Thoracic aorta (tissue), 2 donors: ENCODE measurements at regions not wholly inside any gene's neighbourhood (a gene's known extent, or its start where the extent isn't known, plus 50 kb on each side); places are given as distances from the start of the nearest gene placed in this dataset.
"Not testable (repeated sequence)": the region's sequence is repeated elsewhere in the genome, so short reads cannot be mapped to it uniquely, and the experiment has no call there.

Source experiments
- ATAC-seq: fragments of 150-250 bp; one replicate; pipeline ENCODE4 v1.8.0; 2017; ENCODE audit warnings: low read depth; ENCODE audit not compliant: insufficient number of reproducible peaks, low FRiP score
- DNase-seq: peaks from one replicate; pipeline ENCODE4 v3.0.0-alpha.2; 2020; ENCODE audit warnings: low spot score
- H3K27ac ChIP-seq, 2 donors: fragments of 200-600 bp; sonication (generic); 1 replicate in 1 of 2; 2 replicates in 1 of 2; pipeline ENCODE4 v1.5.1; 2016; ENCODE audit warnings: mild to moderate bottlenecking in 2 of 2, moderate library complexity in 2 of 2
- H3K27me3 ChIP-seq: fragments of 200-600 bp; sonication (generic); replicated peaks from 2 replicates; pipeline ENCODE4 v1.6.0; 2016; ENCODE audit warnings: mild to moderate bottlenecking; ENCODE audit not compliant: insufficient read depth
- H3K36me3 ChIP-seq: fragments of 200-600 bp; sonication (generic); one replicate; pipeline ENCODE4 v1.5.1; 2016
- H3K4me1 ChIP-seq, 2 donors: fragments of 200-600 bp; sonication (generic); 1 replicate in 1 of 2; 2 replicates in 1 of 2; pipeline versions ENCODE4 v1.5.1 to v1.6.0; 2016; ENCODE audit warnings: low read depth in 2 of 2, mild to moderate bottlenecking in 1 of 2; ENCODE audit not compliant: control insufficient read depth in 1 of 2
- H3K4me3 ChIP-seq: fragments of 200-600 bp; sonication (generic); 2 replicates; pipeline ENCODE4 v1.5.1; 2016; ENCODE audit warnings: mild to moderate bottlenecking
- H3K9me3 ChIP-seq: fragments of 200-600 bp; sonication (generic); 2 replicates; pipeline ENCODE4 v1.5.1; 2016
- CTCF ChIP-seq: fragments of 200-600 bp; sonication (generic); IDR thresholded peaks from one replicate; pipeline ENCODE4 v1.5.1; 2019; ENCODE audit warnings: antibody characterized with exemption

GRCh38 chr6:139519097-139519496 lies 144.6 kb upstream of the CITED2 start:
- H3K9me3 ChIP-seq = no peaks in the 10 kb centered on the region
- no peaks in the 10 kb centered on the region for H3K36me3 ChIP-seq
- TF ChIP-seq CTCF = no peak
- peaks cover 5 to 10% of the 10 kb centered on the region in 2 donors for H3K4me1 ChIP-seq
- no peak overlapping the region for H3K4me3 ChIP-seq
- ATAC-seq (no peak), DNase-seq (no peak)
- H3K27me3 ChIP-seq = no peaks in the 10 kb centered on the region
- no peak overlapping the region for H3K27ac ChIP-seq

- peaks cover 5 to 10% of the 10 kb centered on the region in 2 donors for H3K4me1 ChIP-seq
- H3K9me3 ChIP-seq = no peaks in the 10 kb centered on the region
- no peak overlapping the region for H3K4me3 ChIP-seq
- DNase-seq (no peak), ATAC-seq (no peak)
- TF ChIP-seq CTCF = no peak
- no peak overlapping the region for H3K27ac ChIP-seq
- H3K27me3 ChIP-seq = no peaks in the 10 kb centered on the region
- H3K36me3 ChIP-seq = no peaks in the 10 kb centered on the region
Measured at GRCh38 chr6:139518556-139519091, 144.2 kb upstream of the CITED2 start.

- not testable (repeated sequence) for H3K36me3 ChIP-seq, ATAC-seq, H3K27ac ChIP-seq, H3K4me3 ChIP-seq, DNase-seq, H3K27me3 ChIP-seq, H3K9me3 ChIP-seq
- peaks cover 5 to 10% of the 10 kb centered on the region in 2 donors for H3K4me1 ChIP-seq
Measured at GRCh38 chr6:139517998-139518555, 143.6 kb upstream of the CITED2 start.

- H3K4me1 ChIP-seq = peaks cover 5 to 10% of the 10 kb centered on the region in 2 donors
- H3K9me3 ChIP-seq = no peaks in the 10 kb centered on the region
- ATAC-seq (no peak), DNase-seq (no peak)
- H3K27ac ChIP-seq = no peak overlapping the region
- no peaks in the 10 kb centered on the region for H3K36me3 ChIP-seq
- H3K27me3 ChIP-seq = no peaks in the 10 kb centered on the region
- H3K4me3 ChIP-seq = no peak overlapping the region
- no peak for TF ChIP-seq CTCF
Measured at GRCh38 chr6:139515511-139515910, 141.1 kb upstream of the CITED2 start.

GRCh38 chr6:139514819-139515218 lies 140.4 kb upstream of the CITED2 start:
- no peak overlapping the region for H3K4me3 ChIP-seq
- no peak for ATAC-seq

More at GRCh38 chr6:139514819-139515218, 140.4 kb upstream of the CITED2 start:
- TF ChIP-seq CTCF = no peak
- no peaks in the 10 kb centered on the region for H3K36me3 ChIP-seq
- no peak overlapping the region for H3K27ac ChIP-seq
- no peak for DNase-seq
- H3K27me3 ChIP-seq = no peaks in the 10 kb centered on the region
- H3K9me3 ChIP-seq = no peaks in the 10 kb centered on the region
- H3K4me1 ChIP-seq = peaks cover 1 to 6% of the 10 kb centered on the region in 2 donors
